IMR-90 (cell line): ENCODE measurements at regions not wholly inside any gene's neighbourhood (a gene's known extent, or its start where the extent isn't known, plus 50 kb on each side); places are given as distances from the start of the nearest gene placed in this dataset.
"Not testable (repeated sequence)": the region's sequence is repeated elsewhere in the genome, so short reads cannot be mapped to it uniquely, and the experiment has no call there.

ENCODE experiments used
- MAFK ChIP-seq: IDR thresholded peaks from 2 replicates; pipeline ENCODE4 v1.6.1; 2012; ENCODE audit warnings: low read depth, low read length, improper control_type of control experiment
- TF ChIP-seq, protein P1 (sequence below): conservative IDR thresholded peaks from 2 replicates; pipeline ENCODE4 v1.5.1; 2012; ENCODE audit warnings: mild to moderate bottlenecking, low read depth, low read length, improper control_type of control experiment

DNA sequence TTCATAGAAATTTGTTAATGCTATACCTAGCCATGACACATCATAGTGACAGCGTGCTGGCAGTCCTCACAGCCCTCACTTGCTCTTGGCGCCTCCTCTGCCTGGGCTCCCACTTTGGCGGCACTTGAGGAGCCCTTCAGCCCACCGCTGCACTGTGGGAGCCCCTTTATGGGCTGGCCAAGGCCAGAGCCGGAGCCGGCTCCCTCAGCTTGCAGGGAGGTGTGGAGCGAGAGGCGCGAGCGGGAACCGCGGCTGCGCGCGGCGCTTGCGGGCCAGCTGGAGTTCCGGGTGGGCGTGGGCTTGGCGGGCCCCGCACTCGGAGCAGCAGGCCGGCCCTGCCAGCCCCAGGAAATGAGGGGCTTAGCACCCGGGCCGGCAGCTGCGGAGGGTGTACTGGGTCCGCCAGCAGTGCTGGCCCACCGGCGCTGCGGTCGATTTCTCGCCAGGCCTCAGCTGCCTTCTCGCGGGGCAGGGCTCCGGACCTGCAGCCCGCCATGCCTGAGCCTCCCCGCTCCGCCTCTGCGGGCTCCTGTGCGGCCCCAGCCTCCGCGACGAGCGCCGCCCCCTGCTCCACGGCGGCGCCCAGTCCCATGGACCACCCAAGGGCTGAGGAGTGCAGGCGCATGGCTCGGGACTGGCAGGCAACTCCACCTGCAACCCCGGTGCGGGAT, 515.0 kb upstream of the GALNTL6 start:
- TF ChIP-seq, protein P1, sequence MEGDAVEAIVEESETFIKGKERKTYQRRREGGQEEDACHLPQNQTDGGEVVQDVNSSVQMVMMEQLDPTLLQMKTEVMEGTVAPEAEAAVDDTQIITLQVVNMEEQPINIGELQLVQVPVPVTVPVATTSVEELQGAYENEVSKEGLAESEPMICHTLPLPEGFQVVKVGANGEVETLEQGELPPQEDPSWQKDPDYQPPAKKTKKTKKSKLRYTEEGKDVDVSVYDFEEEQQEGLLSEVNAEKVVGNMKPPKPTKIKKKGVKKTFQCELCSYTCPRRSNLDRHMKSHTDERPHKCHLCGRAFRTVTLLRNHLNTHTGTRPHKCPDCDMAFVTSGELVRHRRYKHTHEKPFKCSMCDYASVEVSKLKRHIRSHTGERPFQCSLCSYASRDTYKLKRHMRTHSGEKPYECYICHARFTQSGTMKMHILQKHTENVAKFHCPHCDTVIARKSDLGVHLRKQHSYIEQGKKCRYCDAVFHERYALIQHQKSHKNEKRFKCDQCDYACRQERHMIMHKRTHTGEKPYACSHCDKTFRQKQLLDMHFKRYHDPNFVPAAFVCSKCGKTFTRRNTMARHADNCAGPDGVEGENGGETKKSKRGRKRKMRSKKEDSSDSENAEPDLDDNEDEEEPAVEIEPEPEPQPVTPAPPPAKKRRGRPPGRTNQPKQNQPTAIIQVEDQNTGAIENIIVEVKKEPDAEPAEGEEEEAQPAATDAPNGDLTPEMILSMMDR, result not testable (repeated sequence)
- TF ChIP-seq MAFK, result not testable (repeated sequence)
